ENCODE measurements at regions not wholly inside any gene's neighbourhood (a gene's known extent, or its start where the extent isn't known, plus 50 kb on each side); places are given as distances from the start of the nearest gene placed in this dataset.

- Histone ChIP-seq H3K9me3 (ENCODE audit: control insufficient read depth, low read depth, low read length) (no peaks in the 10 kb centered on the region), H3K9ac (ENCODE audit: control insufficient read depth, extremely low read depth, insufficient read depth, low read length) (no peak overlapping the region), H3K79me2 (ENCODE audit: control insufficient read depth, insufficient read depth, low read length) (no peaks in the 10 kb centered on the region), H3K4me1 (ENCODE audit: control insufficient read depth, extremely low read depth, insufficient read depth, low read length) (peaks cover 11% of the 10 kb centered on the region), H3K27me3 (ENCODE audit: control insufficient read depth, extremely low read depth, insufficient read depth, low read length) (no peaks in the 10 kb centered on the region), H3K27ac (ENCODE audit: control insufficient read depth, insufficient read depth, low read length) (no peak overlapping the region), H3K4me3 (ENCODE audit: control insufficient read depth in 2 of 3, extremely low read depth in 1 of 3, insufficient read depth in 2 of 3, low read depth in 1 of 3, low read length in 3 of 3) (no peak overlapping the region), H3K36me3 (ENCODE audit: control insufficient read depth in 2 of 2, extremely low read depth in 1 of 2, insufficient read depth in 2 of 2, low read length in 2 of 2) (no peaks in the 10 kb centered on the region), H4K20me1 (ENCODE audit: control insufficient read depth, extremely low read depth, insufficient read depth, low read length) (no peaks in the 10 kb centered on the region), H3K4me2 (ENCODE audit: control insufficient read depth, extremely low read depth, insufficient read depth, low read depth, low read length) (no peak overlapping the region), H3K9me1 (ENCODE audit: control insufficient read depth, extremely low read depth, insufficient read depth, low read length) (no peaks in the 10 kb centered on the region), H2AFZ (ENCODE audit: control insufficient read depth, low read length) (no peak overlapping the region)
- DNase-seq (ENCODE audit: low read depth, low spot score), result no peak
- no peak for FAIRE-seq
- TF ChIP-seq, protein P1, sequence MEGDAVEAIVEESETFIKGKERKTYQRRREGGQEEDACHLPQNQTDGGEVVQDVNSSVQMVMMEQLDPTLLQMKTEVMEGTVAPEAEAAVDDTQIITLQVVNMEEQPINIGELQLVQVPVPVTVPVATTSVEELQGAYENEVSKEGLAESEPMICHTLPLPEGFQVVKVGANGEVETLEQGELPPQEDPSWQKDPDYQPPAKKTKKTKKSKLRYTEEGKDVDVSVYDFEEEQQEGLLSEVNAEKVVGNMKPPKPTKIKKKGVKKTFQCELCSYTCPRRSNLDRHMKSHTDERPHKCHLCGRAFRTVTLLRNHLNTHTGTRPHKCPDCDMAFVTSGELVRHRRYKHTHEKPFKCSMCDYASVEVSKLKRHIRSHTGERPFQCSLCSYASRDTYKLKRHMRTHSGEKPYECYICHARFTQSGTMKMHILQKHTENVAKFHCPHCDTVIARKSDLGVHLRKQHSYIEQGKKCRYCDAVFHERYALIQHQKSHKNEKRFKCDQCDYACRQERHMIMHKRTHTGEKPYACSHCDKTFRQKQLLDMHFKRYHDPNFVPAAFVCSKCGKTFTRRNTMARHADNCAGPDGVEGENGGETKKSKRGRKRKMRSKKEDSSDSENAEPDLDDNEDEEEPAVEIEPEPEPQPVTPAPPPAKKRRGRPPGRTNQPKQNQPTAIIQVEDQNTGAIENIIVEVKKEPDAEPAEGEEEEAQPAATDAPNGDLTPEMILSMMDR (optimal IDR thresholded peaks at IDR 0.05 in 1 of 3, IDR thresholded peaks at IDR 0.05 in 1 of 3, conservative IDR thresholded peaks at IDR 0.05 in 1 of 3; ENCODE audit: extremely low read depth in 1 of 3, insufficient read depth in 2 of 3, low read length in 3 of 3), result no peak
- TF ChIP-seq EZH2 (IDR thresholded peaks at IDR 0.05; ENCODE audit: low read length), result no peak
- dilution Hi-C loops (cut with MboI; ENCODE audit: extremely low pct_ligation_motif_present, low sequenced_read_pairs), result no loop called here
Measured at GRCh38 chr6:21728141-21728540, 134.6 kb downstream of the SOX4 start.

DNA sequence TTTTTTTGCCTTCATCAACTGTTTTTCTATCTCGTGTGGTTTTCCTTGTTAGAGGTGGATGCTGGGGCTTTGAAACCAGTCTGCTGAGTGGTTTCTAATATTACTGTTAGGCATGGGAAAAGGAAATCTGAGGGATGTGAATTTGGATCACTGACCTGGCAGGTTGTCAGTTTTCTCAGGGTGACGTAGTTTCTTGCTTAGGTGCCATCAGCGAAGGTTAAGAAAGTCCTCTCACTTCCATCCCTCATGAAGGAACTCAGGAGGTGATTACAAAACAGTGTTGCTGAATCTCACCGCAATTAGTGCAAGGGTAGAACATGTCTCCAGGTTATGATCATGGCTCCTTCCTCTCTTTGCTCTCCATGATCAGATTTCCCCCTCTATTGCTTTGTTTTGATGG is 135.9 kb downstream of the SOX4 start:
- Histone ChIP-seq H3K4me3 (ENCODE audit: control insufficient read depth in 2 of 3, extremely low read depth in 1 of 3, insufficient read depth in 2 of 3, low read depth in 1 of 3, low read length in 3 of 3) (no peak overlapping the region), H3K9ac (ENCODE audit: control insufficient read depth, extremely low read depth, insufficient read depth, low read length) (no peak overlapping the region), H3K9me1 (ENCODE audit: control insufficient read depth, extremely low read depth, insufficient read depth, low read length) (no peaks in the 10 kb centered on the region), H2AFZ (ENCODE audit: control insufficient read depth, low read length) (no peak overlapping the region), H3K79me2 (ENCODE audit: control insufficient read depth, insufficient read depth, low read length) (no peaks in the 10 kb centered on the region), H3K36me3 (ENCODE audit: control insufficient read depth in 2 of 2, extremely low read depth in 1 of 2, insufficient read depth in 2 of 2, low read length in 2 of 2) (no peaks in the 10 kb centered on the region), H3K27me3 (ENCODE audit: control insufficient read depth, extremely low read depth, insufficient read depth, low read length) (no peaks in the 10 kb centered on the region), H3K4me1 (ENCODE audit: control insufficient read depth, extremely low read depth, insufficient read depth, low read length) (peaks cover 11% of the 10 kb centered on the region), H3K27ac (ENCODE audit: control insufficient read depth, insufficient read depth, low read length) (no peak overlapping the region), H3K9me3 (ENCODE audit: control insufficient read depth, low read depth, low read length) (no peaks in the 10 kb centered on the region), H3K4me2 (ENCODE audit: control insufficient read depth, extremely low read depth, insufficient read depth, low read depth, low read length) (no peak overlapping the region), H4K20me1 (ENCODE audit: control insufficient read depth, extremely low read depth, insufficient read depth, low read length) (no peaks in the 10 kb centered on the region)
- DNase-seq (ENCODE audit: low read depth, low spot score), result no peak
- TF ChIP-seq EZH2 (IDR thresholded peaks at IDR 0.05; ENCODE audit: low read length), result no peak
- TF ChIP-seq, protein P1 (optimal IDR thresholded peaks at IDR 0.05 in 1 of 3, IDR thresholded peaks at IDR 0.05 in 1 of 3, conservative IDR thresholded peaks at IDR 0.05 in 1 of 3; ENCODE audit: extremely low read depth in 1 of 3, insufficient read depth in 2 of 3, low read length in 3 of 3), result no peak
- FAIRE-seq, result no peak
- dilution Hi-C loops (cut with MboI; ENCODE audit: extremely low pct_ligation_motif_present, low sequenced_read_pairs), result no loop called here

Measured in keratinocyte (primary cell).